GM21529 (cell line): ENCODE measurements at regions not wholly inside any gene's neighbourhood (a gene's known extent, or its start where the extent isn't known, plus 50 kb on each side); places are given as distances from the start of the nearest gene placed in this dataset.

Experiments
- ATAC-seq: cut with Tn5 transposase; IDR thresholded peaks from one replicate; pipeline ENCODE4 v1.9.1; 2021; ENCODE audit not compliant: unreplicated experiment

DNA sequence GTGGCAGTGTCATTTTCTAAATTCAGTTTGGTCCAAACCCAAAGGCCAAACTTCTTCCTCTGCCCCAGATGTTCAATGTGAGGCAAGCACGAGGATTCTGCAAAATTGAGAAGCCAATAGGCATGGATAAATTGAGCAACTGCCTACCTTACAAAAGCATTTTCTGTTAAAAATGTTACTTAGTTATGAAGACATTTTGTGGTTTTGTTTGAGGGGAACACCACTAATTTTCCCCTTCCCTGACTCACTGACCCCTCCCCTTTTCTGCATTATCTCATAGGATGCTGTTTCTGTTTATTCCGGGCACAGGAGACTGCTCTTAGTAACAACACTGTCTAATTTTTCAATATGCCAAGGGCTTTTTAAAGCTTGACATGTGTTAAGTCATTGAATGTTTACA, 462.8 kb downstream of the INSC start:
- ATAC-seq = no peak

DNA sequence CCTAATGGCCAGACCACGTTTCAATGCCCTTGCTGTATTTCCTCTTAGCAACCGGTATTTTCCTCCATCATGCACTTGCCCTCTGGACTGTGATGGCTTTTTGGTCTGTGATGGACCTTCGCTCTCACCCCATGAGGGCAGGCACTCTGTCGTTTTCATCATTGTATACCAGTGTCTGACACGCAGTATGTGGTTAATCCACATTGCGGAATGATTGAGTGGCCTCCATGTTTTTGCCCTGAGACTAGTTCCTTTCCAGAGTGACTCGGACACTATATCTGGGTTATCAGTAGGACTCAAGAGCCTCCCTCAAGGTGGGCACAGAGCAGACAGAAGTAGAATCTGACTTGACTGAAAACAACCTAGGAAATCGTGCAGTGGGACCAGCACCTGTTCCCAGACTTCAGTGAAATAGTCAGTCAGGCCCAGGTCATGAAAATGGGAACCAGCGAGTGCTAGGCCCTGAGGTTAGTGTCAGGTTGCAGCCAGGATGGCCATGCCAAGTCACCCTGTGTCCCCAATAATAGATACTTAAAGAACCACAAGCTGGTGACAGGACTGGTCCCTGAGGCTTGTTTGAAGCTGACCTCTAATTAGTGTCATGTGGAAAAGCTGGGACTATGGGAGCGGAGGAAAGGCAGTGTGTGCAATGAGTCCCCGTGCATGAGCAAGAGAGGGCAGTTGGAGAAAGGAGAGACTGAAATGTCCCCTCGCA, 464.7 kb downstream of the INSC start:
- ATAC-seq = no peak

DNA sequence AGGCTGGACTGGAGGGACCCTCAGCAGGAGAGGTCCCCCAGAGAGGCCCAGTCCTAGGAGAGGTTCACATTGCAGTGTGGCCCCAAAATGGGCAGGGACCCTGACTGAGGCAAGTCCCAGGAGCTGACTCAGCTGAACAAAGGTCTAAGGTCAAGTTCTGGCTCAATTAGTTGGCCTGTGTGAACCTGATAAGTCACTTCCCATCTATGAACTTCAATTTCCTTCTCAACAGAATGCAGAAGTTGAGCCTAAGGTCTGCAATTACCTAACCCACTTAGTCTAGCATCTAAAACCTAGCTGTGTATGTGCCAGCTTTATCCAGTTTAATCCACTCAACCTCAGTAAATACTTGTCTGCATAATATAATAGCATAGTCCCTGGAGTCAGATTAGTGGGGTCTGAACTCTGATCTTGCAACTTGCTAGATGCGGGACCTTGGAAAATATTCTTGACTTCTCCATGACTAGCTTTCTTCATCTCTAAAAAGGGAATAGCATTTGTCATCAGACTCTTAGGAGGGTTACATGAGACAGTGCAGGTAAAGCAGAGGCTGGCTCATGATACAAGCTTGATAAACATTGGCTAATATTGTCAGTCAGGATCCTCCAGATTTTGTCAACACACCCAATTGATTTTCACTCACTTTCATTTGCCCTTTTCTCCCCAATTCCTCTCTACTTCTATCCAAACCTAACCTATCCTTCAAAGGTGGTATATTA, 465.5 kb downstream of the INSC start:
- ATAC-seq = no peak

DNA sequence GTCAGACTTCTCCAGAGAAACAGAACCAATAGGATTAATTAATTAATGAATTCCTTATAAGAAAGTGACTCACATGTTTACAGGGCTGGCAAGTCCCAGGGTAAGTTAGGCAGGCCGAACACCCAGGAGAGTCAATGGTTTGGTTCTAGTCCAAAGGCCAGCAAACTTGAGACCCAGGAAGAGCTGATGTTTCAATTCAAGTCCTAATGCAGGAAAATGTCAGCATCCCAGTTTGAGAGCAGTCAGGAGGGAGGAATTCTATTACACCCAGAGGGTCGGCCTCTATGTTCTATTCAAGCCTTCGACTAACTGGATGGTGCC, 466.0 kb downstream of the INSC start:
- ATAC-seq = no peak

DNA sequence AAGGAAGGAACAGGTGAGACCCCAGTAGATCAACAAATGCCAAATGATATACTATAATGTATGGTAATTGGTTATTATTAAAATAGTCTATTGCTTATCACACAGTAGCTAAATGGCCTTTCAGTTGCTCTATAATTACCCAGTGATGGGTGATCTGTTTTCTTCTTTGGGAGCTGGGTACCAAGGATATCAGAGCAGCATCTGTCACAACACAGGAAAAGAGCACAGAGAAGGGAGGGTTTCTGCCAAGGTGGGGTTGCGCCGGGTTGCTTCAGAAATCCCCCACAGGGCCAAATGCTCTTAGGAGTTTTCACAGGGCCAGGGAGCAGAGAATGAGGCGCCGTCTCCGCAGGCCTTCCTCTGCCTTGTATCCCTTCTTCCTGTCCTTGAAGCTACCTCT, 469.4 kb downstream of the INSC start:
- no peak for ATAC-seq

DNA sequence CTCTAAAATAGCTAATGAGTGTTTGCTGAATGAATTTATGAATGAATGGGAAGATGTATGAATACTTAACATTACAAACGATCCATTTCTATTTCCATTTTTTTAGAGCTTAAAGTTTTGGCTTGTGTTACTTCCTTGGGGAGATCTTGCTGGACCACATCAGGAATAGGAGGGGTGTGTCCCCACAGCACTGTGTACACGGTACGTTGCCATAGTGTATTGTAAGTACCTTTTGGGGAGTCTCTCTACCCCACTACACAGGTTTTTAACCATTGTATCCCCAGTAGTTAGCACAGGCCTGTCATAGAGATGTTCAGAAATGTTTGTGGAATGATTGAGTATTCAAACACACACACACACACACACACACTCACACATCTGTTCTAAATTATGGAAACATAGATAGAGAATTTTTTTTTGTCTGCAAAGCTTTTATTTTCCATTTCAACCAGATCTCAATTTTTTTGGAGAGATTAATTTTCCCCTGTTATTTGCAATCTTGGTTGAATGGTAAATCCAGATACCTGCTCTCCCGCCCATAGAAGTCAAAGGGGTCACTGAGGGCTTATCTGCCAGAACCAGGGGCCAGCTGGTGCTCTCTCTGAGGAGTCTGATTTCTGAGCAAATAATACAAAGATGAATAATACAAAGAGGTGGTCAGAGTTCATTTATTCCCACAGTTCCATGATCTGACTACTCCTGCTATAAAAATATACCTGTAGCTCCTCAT, 471.0 kb downstream of the INSC start:
- no peak for ATAC-seq

DNA sequence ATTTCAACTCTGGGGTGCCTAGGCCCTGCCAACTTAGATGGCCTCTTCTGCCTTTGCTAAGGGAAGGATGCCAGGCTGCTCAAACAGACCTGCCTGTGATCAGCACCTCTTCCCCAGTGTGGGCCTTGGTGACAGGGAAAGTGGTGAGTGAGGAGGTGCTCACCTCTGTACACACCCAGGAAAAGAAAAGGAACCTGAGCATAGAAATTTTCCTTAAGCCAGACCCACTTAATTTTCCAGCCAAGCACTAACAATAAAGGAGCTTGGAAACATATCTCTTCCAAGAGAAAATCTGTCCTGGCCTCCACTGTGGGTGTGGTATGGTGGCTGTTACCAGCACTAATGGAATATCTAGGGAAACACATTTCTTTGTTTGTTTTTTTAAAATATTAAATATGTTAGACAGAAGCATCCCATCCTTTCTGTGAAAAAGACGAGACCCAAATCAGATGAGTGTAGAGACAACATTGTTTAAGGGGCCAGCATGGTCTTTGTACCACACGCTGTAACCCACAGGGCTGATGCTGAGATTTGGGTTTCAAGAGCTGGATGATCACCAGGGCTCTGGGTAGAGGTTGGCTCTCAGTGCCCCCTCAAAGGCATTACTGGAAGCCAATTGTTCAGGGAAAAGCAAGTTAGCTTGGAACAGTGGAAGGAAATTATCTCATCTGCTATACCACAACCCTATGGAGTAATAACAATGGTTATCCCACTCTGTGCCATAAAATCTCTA, 472.2 kb downstream of the INSC start:
- no peak for ATAC-seq

DNA sequence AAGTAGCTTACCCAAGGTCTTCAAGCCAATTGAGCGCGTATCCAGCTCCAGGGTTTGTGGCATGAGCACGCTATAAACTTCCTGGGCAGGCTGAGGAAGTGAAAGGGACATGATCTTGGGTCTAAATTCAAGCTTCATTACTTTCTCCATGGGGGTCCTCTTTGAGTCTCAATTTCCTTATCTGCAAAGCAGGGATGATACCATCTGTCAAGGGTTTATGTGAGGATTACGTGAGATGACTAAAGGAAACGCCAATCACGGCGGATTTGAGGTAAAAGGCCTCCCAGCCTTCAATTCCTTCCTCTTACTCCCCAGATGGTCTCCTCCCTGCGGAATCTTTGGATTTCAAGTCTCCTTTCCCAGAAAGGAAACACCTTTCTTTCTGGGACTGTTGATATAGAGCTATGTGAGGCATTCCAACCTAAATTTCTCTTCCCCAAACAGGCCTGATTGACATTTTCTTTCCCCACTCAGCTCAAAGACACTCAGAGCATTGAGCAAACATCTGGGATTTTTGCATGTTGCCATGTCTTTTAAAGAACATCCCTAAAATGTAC, 474.4 kb downstream of the INSC start:
- no peak for ATAC-seq

DNA sequence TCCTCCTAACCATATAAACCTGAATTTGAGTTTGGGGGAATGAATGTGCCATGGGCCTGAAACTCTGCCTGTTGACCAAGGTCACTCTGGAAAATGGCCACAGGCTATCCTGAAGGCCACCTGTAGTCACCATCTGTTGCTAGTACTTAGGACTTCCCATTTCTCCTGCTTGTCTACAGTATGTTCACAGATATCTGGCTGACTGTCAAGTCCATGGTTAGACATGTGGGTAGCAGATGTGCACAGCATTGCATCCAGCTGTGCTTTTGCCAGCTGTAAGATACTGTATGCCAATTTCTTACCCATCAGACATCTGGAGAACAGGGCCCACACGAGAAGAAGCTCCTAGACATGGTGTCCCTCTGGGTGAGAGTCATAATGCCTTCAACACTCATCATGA, 475.4 kb downstream of the INSC start:
- no peak for ATAC-seq

DNA sequence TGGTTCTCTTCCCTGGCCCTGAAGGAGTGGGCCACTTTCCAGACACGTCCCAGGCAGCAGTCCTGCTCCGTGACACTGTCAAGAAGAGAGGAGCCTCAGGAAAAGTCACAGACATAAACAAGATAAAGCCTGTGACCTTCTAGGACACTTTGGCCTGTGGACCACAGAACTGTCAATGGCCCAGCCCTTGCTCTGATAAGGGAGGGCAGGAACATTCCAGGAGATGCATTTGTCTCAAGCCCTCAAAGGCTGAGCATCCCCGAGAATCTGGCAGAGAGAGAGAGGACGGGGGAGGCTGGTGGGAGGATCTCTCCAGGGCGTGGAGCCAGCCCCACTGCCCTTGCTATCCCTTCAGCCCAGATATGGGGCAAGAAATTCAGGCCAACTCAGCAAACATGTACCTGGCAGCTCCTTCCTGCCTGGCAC, 476.4 kb downstream of the INSC start:
- ATAC-seq = no peak

DNA sequence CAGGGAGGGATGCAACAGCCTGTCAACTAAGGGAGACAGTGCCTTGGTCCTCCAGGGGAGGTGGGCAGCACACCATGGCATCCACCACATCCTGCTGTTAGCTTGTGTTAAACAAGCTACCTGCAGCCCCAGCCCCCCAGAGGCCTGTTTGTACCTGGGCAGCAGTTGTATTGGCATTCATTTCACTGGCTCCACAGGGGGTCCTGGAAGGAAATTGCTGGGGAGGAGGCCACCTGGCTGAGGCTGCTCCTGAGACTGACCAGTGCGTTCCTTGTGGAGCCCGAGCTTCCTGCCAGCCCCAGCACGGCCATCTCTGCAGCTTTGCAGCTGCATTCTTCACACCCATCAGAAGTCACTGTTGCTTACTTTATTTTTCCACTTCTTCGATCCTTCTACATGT, 479.9 kb downstream of the INSC start:
- no peak for ATAC-seq

DNA sequence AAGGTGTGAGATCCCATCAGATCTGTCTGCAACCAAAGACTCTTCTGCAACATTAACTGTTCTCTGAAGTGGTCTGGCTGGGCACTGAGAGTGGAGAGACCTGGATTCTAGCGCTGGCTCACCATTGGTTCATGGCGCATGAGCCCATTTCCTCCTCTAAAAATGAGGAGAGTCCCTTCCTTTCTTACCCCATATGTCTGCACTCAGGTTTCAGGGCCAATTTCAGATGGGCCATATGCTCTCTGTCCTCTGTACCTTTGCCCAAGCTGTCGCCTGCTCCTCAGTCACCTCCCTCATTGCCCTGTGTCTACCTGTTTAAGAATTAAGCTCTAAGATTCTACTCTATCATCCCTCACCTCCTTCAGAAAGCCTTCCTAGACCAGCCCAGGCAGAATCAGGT, 484.7 kb downstream of the INSC start:
- no peak for ATAC-seq

DNA sequence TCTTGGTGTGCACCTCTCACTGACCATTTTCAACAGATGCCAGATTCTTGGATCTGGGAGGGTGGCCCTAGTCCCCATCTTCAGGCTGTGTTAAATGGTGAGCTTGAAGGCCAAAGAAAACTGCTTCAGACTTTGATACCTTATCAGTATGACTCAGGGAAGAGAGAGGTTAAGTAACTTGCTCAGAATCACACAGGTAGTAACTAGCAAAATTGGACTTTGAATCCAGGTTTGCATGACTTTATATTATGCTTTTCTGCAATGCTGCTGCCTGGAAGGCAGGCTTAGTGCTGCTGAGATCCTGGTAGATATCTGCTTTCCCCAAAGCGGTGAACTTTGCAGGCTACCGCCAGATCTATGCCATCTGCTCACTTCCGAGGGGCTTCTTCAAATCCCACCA, 487.3 kb downstream of the INSC start:
- ATAC-seq = no peak

DNA sequence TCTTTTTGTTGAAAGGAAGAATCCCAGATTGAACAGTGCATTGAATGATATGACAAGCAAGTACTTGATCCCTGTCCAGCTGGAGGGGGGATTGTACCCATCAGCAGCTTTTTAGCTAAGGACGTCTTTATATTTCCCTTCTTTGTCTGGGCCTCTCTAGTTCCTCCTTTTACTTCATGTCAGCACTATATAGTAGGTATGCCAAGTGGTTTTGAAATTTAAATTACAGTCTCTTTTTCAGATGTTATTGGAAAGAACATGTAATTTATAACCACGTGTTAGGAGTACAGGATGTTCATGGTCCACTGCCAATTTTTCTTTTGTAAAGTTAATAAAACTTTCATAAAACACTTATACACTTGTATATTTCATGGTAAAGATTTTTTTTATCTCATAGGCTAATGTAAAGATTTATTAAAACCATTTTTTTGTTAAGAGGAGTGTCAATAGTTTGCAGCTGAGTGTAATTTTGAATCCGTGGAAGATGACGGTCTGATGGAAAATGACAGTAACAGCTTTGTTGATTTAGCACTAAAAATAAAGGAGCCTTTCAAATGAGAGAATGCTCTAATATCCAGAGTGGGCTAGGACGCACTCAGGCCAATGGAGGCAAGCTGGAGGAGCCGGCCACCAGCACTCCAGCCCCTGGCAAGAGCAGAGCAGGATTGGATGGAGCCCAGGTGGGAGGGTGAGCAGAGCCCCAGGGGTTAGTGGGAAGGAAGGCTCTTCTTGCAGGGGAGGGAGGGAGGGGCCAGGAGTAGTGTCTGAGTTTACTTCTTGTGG, 488.3 kb downstream of the INSC start:
- ATAC-seq = no peak

DNA sequence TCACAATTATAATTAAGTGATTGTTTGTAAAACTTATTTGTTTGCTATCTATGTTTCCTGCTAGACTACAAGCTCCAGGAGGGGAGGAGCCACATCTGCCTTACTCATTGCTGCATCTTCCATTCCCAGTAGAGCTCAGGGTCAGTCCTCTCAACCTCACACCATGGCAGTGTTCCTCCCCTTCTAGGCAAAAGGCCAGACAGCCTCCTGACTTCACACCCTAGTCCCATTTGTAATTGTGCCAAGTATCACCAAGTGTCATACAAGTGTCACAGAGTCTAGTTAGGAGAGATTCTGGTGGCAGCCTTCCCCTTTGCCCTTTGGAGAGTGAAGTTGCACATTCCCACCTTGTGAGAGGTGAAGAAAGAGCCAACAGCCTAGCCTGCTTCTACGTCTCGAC, 490.4 kb downstream of the INSC start:
- no peak for ATAC-seq

DNA sequence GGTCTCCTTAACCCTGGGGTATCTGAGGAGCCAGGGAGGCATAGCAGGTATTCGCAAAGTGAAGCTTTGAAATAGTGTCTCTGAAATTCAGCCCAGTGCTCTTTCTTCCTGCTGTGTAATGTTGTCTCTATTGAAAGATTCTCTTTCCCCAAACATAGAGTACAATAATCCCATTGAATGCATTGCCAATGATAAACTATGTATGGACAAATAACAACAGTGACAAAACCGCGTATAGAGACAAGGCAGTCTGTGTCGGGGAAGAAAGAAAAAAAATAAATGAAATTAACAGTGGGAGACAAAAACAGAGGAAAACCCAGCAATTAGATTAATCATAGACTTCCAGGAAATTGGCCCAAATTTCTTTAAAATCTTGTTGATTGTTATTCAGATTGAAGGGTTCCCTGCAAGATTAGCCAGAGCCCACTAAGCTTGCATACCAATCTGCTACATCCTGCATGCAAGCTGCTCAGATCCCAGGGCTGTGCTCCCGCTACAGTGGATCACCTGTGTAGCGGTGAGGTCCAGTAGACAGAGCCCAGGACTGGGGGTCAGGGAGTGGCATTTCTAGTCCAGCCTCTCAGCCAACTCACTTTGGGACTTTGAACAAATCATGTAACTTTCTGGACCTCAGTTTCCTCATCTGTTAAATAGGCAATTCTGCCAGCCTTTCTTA, 492.8 kb downstream of the INSC start:
- ATAC-seq = no peak

DNA sequence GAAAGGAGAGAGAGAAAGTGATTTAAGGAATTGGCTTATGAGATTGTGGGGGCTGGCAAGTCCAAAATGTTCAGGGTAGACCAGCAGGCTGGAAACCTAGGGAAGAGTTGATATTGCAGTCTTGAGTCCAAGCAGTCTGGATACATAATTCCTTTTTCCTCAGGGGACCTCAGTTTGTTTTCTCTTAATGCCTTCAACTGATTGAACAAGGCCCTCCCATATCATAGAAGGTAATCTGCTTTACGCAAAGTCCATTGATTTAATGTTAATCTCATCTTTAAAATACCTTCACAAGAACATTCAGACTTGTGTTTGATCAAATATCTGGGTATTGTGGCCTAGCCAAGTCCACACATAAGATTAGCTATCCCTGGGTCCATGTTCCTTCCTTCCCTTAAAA, 494.7 kb downstream of the INSC start:
- no peak for ATAC-seq

DNA sequence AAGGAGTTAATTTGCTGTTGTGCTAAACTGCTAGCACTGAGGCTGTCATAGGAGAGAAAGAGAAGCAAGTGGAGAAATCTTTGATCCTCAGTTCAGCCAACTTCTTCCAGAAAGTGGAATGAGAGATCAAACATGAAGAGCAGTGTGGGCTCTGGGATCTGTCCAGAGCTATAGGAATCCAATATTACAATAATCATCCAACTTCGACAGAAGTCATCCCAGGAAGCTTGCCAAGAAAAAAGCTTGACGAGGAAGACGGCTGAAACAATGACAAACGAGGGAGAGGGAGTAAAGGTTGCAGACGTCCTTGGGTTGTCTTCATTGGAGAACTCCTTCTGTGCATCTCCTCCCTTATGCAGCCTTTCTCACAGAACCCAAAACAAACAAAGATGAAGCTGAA, 496.2 kb downstream of the INSC start:
- no peak for ATAC-seq

DNA sequence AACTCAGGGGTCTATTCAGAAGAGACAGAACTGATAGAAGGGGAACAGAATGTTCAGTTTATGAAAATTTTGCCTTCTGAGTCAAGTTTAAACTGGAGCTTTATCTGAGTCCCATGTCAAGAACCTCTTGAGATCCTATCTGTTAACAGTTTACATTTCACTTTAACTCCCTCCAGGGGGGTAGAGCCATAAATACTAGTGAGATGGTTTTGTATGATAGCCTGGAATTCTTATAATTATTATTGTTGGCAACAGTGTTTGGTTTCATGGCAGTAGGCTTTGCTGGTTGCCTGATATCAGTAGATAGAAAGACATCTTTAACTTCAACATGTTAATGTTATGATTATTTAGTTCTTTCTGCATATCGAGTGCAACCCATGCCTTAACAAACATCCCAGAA, 498.5 kb downstream of the INSC start:
- ATAC-seq = no peak

DNA sequence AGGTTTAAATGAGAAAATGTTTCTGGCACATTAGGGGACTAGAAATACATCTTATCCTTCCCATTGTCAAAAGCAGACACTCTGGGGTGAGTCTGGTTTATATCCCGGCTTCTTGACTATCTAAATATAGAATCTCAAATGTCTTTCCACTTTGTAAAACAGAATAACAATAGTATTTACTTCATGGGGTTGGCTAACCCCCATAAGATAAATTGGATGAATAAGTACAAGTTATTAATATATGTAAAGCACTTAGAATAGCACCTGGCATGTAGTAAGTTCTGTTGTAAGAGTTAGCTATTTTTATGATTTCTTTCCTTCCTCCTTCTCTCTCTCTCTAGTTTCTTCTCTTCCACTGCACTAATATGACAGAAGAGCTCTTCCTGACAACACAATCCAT, 499.1 kb downstream of the INSC start:
- ATAC-seq = no peak
